H1 (cell line): ENCODE measurements at regions not wholly inside any gene's neighbourhood (a gene's known extent, or its start where the extent isn't known, plus 50 kb on each side); places are given as distances from the start of the nearest gene placed in this dataset.

Source experiments
- POLR2A ChIP-seq, 2 experiments: IDR thresholded peaks; 1 replicate in 1 of 2; 2 replicates in 1 of 2; pipeline ENCODE4 v1.6.1; 2011; ENCODE audit warnings: low read depth in 2 of 2, low read length in 2 of 2, mild to moderate bottlenecking in 2 of 2; ENCODE audit errors: control extremely low read depth in 1 of 2
- ZNF274 ChIP-seq: IDR thresholded peaks from 2 replicates; pipeline ENCODE4 v1.7.0; 2012; ENCODE audit warnings: low read length, borderline replicate concordance; ENCODE audit errors: extremely low read depth
- TF ChIP-seq, protein P1 (sequence below), 3 experiments: IDR thresholded peaks; 1 replicate in 2 of 3; 2 replicates in 1 of 3; pipeline versions ENCODE4 v1.5.1 to v1.6.1; 2011; ENCODE audit warnings: low read length in 3 of 3, mild to moderate bottlenecking in 3 of 3, inconsistent platforms in 2 of 3, low read depth in 1 of 3, moderate library complexity in 1 of 3; ENCODE audit not compliant: insufficient read depth in 1 of 3; ENCODE audit errors: control extremely low read depth in 1 of 3

DNA sequence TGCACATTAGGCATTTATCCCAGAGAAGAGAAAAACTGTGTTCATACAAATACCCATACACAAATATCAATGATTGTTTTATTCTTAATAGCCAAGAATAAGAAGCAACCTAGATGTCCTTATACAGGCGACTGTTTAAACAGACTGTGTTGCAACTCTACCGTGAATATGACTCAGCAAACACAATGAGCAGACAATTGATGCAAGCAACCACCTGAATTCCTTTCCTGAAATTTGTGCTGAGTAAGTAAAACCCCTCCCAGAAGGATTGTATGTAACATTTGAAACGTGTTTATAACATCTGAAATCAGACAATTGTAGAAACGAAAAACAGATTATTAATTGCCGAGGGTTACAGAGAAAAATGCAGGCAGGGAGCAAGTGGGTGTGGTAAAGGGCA, 621.9 kb upstream of the SOX11 start:
- TF ChIP-seq ZNF274 (no peak), POLR2A (IDR thresholded peaks at IDR 0.05; ENCODE audit: control extremely low read depth in 1 of 2, low read depth in 2 of 2, low read length in 2 of 2) (no peak)
- TF ChIP-seq, protein P1, sequence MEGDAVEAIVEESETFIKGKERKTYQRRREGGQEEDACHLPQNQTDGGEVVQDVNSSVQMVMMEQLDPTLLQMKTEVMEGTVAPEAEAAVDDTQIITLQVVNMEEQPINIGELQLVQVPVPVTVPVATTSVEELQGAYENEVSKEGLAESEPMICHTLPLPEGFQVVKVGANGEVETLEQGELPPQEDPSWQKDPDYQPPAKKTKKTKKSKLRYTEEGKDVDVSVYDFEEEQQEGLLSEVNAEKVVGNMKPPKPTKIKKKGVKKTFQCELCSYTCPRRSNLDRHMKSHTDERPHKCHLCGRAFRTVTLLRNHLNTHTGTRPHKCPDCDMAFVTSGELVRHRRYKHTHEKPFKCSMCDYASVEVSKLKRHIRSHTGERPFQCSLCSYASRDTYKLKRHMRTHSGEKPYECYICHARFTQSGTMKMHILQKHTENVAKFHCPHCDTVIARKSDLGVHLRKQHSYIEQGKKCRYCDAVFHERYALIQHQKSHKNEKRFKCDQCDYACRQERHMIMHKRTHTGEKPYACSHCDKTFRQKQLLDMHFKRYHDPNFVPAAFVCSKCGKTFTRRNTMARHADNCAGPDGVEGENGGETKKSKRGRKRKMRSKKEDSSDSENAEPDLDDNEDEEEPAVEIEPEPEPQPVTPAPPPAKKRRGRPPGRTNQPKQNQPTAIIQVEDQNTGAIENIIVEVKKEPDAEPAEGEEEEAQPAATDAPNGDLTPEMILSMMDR (IDR thresholded peaks at IDR 0.05; ENCODE audit: control extremely low read depth in 1 of 3, insufficient read depth in 1 of 3, low read depth in 1 of 3, low read length in 3 of 3) = no peak
